GM18907 (cell line): ENCODE measurements at regions not wholly inside any gene's neighbourhood (a gene's known extent, or its start where the extent isn't known, plus 50 kb on each side); places are given as distances from the start of the nearest gene placed in this dataset.
"Not testable (repeated sequence)": the region's sequence is repeated elsewhere in the genome, so short reads cannot be mapped to it uniquely, and the experiment has no call there.

ENCODE experiments used
- ATAC-seq: cut with Tn5 transposase; IDR thresholded peaks from one replicate; pipeline ENCODE4 v1.9.1; 2021; ENCODE audit warnings: mild to moderate bottlenecking, moderate library complexity; ENCODE audit not compliant: unreplicated experiment

DNA sequence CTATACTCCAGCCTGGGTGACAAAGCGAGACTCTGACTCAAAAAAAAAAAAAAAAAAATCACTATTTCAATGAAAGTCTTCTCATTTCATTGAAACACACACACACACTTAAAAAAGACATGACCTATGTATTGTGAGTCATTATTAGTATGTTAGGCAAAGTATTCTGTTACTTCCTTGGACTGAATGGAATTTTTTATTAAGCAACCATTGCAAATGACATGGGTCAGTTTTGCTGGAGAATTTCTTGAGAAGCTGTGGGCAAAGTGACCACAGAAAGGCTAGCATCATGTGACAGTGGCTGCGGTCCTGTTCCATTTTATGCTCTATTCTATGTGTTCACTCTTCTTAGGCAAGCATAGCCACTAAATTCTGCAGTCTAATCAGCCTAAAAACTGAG lies 695.7 kb downstream of the TDRD15 start:
- ATAC-seq = no peak

- no peak for ATAC-seq
Measured at GRCh38 chr2:21820271-21820670, 696.5 kb downstream of the TDRD15 start.

DNA sequence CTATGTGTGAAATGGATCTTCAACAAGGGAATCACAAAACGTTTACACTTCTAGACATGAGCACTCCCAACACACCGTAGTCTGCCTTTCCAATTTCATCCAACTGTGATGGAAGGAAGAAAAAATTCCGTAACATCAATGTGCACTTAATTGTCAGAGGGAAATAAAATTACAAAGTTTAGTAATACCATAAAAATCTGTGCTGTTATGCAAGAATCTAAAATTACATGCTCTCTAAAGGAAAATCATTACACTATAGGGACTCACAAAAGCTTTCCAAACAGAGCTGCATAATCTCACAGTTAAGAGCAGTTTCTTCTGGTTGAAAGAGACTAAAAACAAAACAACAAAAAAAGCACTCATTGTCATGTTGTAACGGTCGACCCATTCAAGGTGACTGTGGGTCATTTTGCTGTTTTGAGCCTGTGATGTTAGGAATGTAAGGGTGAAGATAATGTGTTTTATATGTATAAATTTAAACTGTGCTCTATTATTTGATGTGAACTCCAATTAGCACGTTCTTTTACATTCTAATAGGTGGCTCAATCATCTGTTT lies 698.0 kb downstream of the TDRD15 start:
- ATAC-seq = no peak

DNA sequence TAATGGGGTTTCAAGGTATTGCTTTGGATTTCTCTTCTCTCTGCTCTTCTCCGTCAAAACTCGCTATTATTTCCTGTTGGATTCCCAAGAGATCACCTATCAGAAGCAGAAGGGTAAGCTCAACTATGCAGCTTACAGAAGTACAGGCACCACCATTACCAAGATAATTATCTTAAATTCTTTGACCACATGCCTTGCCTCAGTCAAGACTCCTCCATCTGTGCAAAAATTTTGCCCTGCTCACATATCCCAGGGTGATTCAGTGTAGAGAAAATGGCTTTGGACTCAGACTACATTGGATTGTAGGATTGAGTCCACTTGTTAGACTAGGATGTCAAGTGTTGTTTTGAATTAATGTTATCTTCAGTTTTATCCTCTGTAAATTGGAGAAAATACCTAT lies 698.7 kb downstream of the TDRD15 start:
- ATAC-seq = no peak

DNA sequence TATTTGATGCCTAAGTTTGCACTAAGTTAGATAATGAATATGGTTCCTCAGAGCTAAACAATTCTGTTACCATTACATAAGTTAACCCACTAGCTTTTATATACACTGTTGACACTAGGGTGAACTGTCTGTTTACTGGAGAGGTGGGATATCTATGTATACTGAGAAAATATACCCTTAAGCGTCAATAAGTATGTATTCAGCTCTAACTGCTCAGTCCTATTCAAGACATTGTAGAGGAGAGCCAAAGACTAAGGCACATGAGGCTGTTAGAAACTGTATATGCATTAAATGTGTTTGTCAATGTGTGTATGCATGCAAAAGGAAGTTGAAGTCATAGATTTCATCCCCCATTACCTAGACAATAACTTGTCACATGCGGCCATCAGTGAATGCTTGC lies 710.0 kb downstream of the TDRD15 start:
- no peak for ATAC-seq

DNA sequence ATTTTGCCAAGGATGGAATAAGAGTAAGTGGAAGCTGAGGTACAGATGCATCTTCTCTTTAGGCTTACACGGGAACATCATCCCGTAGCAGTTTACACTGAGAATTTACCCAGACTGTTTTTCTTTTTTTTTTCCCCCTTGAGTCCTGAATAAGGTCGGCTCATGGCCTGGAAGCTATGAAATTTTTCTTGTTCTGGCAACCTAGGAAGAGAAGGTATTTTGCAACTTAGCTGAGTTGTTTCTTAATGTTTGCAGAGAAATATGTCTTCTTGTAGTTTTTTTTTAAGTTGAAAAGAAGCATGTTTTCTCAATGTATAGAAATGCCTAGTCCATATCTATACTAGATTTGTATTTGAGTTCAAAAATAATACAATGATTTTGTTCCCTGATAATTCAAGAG lies 712.5 kb downstream of the TDRD15 start:
- ATAC-seq = no peak

DNA sequence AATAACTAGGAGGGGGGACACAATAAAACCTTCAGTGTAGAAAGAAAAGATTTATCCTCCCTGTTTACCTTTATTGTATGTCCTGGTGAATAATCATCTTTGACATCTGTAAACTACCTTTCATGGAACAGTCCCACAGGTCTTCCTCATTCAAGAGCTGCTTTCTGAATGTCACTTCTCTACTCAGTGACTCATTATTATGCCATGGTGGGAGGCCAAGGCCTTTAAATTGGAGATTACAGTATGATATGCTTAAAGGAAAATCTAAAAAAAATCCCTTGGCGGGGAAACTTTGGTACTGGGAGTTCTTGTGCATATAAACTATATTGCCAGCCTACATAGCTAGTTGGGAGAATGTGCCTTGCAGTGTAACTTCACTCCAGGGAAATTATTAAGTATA lies 713.0 kb downstream of the TDRD15 start:
- no peak for ATAC-seq

DNA sequence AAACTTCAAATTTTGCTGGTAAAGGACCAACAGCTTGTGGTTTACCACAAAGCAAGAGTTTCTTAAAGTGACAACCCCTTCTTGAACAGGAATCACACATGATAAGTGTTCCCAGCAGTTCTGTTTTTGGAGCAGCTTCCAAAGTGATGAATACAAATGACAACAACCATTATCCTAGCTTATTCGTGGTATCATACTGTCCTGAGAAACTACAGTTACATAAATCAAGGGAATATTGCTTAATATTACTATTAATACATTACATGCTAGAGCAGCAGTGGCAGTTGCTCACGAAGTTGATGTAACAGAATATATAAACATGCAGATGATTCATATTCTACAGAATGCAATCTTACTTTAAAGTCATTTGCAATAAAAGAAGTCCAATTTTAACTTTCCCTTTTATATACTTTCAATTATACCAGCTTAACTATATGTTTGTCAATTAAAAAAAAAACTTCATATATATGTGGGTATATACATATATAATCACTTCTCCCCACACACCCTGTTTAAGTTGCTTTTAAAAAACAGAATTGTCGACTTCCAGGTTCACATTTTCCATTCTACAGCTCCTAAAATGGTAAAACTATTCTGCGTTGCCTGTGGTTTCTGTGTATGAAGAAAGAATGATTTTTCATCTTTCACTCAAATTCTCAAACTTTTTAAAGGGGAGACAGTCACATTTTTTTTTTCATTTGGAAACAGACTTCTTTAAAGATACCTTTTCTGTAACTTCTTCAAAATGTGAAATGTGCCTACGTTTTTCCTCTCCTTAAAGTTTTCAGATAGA lies 713.6 kb downstream of the TDRD15 start:
- ATAC-seq = no peak

DNA sequence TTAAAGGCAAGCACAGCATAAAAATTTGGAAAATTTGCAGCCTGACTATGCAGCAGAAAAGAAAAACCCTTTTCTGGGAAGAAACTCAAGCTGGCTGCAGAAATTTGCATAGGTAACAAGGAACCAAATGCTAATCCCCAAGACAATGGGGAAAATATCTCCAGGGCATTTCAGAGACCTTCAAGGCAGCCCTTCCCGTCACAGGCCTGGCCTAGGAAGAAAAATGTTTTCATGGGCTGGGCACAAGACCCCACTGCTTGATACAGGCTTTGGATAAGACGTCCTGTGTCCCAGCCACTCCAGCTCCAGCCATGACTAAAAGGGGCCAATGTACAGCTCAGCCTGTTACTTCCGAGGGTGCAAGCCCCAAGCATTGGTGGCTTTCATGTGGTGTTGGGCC lies 717.6 kb downstream of the TDRD15 start:
- no peak for ATAC-seq

DNA sequence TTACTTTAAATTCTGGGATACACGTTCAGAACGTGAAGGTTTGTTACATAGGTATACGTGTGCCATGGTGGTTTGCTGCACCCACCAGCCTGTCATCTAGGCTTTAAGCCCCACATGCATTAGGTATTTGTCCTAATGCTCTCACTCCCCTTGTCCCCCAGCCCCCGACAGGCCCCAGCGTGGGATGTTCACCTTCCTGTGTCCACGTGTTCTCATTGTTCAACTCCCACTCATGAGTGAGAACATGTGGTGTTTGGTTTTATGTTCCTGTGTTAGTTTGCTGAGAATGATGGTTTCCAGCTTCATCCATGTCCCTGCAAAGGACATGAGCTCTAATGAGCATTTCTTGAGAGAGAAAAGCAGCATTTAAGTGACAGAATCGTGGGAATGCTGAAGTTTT lies 726.6 kb downstream of the TDRD15 start:
- ATAC-seq = not testable (repeated sequence)

DNA sequence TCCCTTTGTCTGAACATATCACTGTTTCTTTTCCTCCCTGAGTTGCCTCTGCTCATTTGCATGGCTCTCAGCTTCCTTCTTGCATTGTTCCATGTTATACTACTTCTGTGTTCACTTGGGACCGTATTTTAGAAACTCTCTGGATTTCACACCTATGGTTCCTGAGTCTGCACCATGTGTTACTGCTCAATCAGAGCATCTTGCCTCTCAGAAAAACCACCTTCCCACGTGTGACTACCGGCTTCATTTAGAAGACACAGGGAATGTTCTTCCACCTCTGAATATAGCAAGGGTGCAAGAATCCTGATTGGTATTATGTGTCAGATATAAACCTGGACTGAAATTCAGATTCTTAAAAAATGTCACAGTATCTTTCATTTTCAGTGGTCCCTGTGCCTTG lies 731.2 kb downstream of the TDRD15 start:
- no peak for ATAC-seq

DNA sequence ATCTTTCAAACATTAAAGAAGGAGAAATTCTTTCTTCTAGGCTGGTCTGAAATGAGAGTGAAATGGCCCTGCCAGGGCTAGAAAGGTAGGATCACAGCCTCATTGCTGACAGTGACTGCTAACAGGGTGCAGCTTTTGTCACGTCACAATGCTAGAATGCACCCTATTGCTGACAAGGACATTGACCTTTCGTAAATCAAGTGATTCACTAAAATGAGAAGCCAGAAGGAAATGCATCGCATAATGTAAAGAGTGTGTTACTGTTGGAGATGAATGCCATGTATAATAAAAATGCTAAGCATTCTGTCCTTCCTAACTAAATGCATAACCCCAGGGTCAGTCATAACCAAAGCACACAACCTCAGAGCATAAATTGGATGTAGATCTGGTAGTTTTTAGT lies 732.9 kb downstream of the TDRD15 start:
- ATAC-seq = no peak

DNA sequence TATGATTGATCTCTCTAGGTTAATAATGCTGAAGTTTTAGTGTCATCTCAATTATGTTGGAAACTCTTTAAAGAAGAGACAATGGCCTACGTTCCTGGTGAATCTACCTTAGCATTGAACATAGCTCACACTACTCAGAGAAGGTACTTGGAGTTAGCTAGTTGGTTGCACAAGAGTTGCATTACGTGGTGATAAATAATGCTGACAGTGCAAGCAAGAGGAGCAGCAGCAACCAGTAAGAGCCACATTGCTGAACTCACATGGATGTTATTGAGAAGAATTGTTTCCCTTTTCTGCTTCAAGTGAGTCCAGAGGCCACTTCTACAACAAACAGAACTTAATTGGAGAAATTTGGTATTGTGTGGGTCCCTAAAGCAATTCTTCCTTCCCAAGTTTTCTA lies 737.1 kb downstream of the TDRD15 start:
- no peak for ATAC-seq

- no peak for ATAC-seq
Measured at GRCh38 chr2:21866316-21866715, 742.5 kb downstream of the TDRD15 start.

DNA sequence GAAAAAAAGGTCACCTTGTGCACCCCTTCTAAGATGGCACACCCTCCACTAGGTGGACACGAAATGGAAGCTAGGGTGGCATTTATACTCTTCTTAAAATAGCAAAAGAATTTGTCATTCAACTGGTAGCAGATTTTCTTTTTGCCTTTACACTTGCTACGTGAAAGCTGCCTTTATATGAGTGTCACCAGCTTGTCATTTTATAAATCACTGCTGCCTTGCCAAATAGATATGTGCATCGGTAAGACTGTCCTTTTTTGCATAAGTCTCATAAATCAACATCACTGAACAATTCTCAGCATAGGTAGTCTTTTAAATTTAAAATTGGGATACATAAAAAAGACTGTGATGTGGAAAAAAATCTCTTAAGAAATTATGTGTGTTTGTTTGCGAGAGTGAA lies 764.1 kb downstream of the TDRD15 start:
- no peak for ATAC-seq

GRCh38 chr2:21890041-21890440 lies 766.3 kb downstream of the TDRD15 start:
- ATAC-seq = no peak

- ATAC-seq = no peak
Measured at GRCh38 chr2:21890716-21891115, 766.9 kb downstream of the TDRD15 start.

DNA sequence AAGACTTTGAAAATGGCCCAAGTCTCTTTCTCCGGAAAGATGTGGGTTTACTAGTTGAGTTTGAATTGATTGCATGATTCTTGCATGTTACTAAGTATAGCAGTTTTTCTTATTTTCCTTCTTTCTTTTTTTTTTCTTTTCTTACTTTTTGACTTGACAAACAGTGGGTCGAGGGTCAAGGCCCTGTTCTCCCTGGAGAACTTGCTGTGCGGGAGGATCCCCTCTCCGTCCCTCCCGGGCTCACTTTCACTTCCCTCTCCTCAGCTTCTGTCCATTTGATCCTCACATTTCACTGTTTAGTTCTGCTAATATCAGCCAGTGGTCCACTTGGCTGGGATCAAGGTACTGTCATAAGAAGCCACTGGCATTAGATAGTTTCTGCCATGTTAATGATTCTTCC lies 767.4 kb downstream of the TDRD15 start:
- no peak for ATAC-seq

GRCh38 chr2:21892140-21892539 lies 768.4 kb downstream of the TDRD15 start:
- no peak for ATAC-seq

- ATAC-seq = no peak
Measured at GRCh38 chr2:21895200-21895599, 771.4 kb downstream of the TDRD15 start.

DNA sequence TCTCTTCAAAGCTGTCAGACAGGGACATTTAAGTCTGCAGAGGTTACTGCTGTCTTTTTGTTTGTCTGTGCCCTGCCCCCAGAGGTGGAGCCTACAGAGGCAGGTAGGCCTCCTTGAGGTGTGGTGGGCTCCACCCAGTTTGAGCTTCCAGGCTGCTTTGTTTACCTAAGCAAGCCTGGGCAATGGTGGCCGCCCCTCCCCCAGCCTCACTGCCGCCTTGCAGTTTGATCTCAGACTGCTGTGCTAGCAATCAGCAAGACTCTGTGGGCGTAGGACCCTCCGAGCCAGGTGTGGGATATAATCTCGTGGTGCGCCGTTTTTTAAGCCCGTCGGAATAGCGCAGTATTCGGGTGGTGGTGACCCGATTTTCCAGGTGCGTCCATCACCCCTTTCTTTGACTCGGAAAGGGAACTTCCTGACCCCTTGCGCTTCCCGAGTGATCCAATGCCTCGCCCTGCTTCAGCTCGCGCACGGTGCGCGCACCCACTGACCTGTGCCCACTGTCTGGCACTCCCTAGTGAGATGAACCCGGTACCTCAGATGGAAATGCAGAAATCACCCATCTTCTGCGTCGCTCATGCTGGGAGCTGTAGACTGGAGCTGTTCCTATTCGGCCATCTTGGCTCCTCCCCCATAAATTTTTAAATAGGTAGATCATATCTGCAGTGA lies 785.1 kb downstream of the TDRD15 start:
- not testable (repeated sequence) for ATAC-seq

- ATAC-seq = no peak
Measured at GRCh38 chr2:21910832-21911507, 787.2 kb downstream of the TDRD15 start.
